ENCODE measurements at regions not wholly inside any gene's neighbourhood (a gene's known extent, or its start where the extent isn't known, plus 50 kb on each side); places are given as distances from the start of the nearest gene placed in this dataset.

GRCh38 chr2:128420131-128420530, 101.5 kb upstream of the HS6ST1 start:
- no peak overlapping the region for H3K27ac ChIP-seq (ENCODE audit: poor library complexity, severe bottlenecking)
- H3K27me3 ChIP-seq (ENCODE audit: insufficient read depth, poor library complexity, severe bottlenecking) = no peaks in the 10 kb centered on the region
- H3K4me3 ChIP-seq (ENCODE audit: severe bottlenecking) = no peak overlapping the region
- DNase-seq (ENCODE audit: low spot score) (no peak), ATAC-seq (ENCODE audit: low read depth) (no peak)
- peaks cover 4% of the 10 kb centered on the region for H3K4me1 ChIP-seq (ENCODE audit: insufficient read depth, poor library complexity, severe bottlenecking)
- H3K36me3 ChIP-seq (ENCODE audit: low read depth) = no peaks in the 10 kb centered on the region
- no peaks in the 10 kb centered on the region for H3K9me3 ChIP-seq (ENCODE audit: severe bottlenecking)
- TF ChIP-seq CTCF (IDR thresholded peaks at IDR 0.05; ENCODE audit: poor library complexity, severe bottlenecking) = no peak

- Histone ChIP-seq H3K27ac (ENCODE audit: poor library complexity, severe bottlenecking) (no peak overlapping the region), H3K4me1 (ENCODE audit: insufficient read depth, poor library complexity, severe bottlenecking) (peaks cover 4% of the 10 kb centered on the region), H3K27me3 (ENCODE audit: insufficient read depth, poor library complexity, severe bottlenecking) (no peaks in the 10 kb centered on the region), H3K9me3 (ENCODE audit: severe bottlenecking) (no peaks in the 10 kb centered on the region), H3K36me3 (ENCODE audit: low read depth) (no peaks in the 10 kb centered on the region), H3K4me3 (ENCODE audit: severe bottlenecking) (no peak overlapping the region)
- no peak for TF ChIP-seq CTCF (IDR thresholded peaks at IDR 0.05; ENCODE audit: poor library complexity, severe bottlenecking)
- DNase-seq (ENCODE audit: low spot score) (no peak), ATAC-seq (ENCODE audit: low read depth) (no peak)
These were observed 102.1 kb upstream of the HS6ST1 start for GRCh38 chr2:128420776-128421175.

GRCh38 chr2:128421286-128421685, 102.6 kb upstream of the HS6ST1 start:
- Histone ChIP-seq H3K4me1 (ENCODE audit: insufficient read depth, poor library complexity, severe bottlenecking) (peaks cover 4% of the 10 kb centered on the region), H3K27me3 (ENCODE audit: insufficient read depth, poor library complexity, severe bottlenecking) (no peaks in the 10 kb centered on the region), H3K4me3 (ENCODE audit: severe bottlenecking) (no peak overlapping the region), H3K36me3 (ENCODE audit: low read depth) (no peaks in the 10 kb centered on the region), H3K9me3 (ENCODE audit: severe bottlenecking) (no peaks in the 10 kb centered on the region), H3K27ac (ENCODE audit: poor library complexity, severe bottlenecking) (no peak overlapping the region)
- ATAC-seq (ENCODE audit: low read depth) (no peak), DNase-seq (ENCODE audit: low spot score) (peak; percentile 17)
- no peak for TF ChIP-seq CTCF (IDR thresholded peaks at IDR 0.05; ENCODE audit: poor library complexity, severe bottlenecking)

- no peaks in the 10 kb centered on the region for H3K36me3 ChIP-seq (ENCODE audit: low read depth)
- no peak overlapping the region for H3K4me3 ChIP-seq (ENCODE audit: severe bottlenecking)
- no peaks in the 10 kb centered on the region for H3K27me3 ChIP-seq (ENCODE audit: insufficient read depth, poor library complexity, severe bottlenecking)
- TF ChIP-seq CTCF (IDR thresholded peaks at IDR 0.05; ENCODE audit: poor library complexity, severe bottlenecking) = no peak
- H3K27ac ChIP-seq (ENCODE audit: poor library complexity, severe bottlenecking) = peak overlapping the region; percentile 25
- ATAC-seq (ENCODE audit: low read depth) = no peak
- DNase-seq (ENCODE audit: low spot score) = peak; percentile 51
- H3K9me3 ChIP-seq (ENCODE audit: severe bottlenecking) = no peaks in the 10 kb centered on the region
- H3K4me1 ChIP-seq (ENCODE audit: insufficient read depth, poor library complexity, severe bottlenecking) = peaks cover 4% of the 10 kb centered on the region
These were observed 103.2 kb upstream of the HS6ST1 start for GRCh38 chr2:128421861-128422311.

- H3K4me1 ChIP-seq (ENCODE audit: insufficient read depth, poor library complexity, severe bottlenecking) = peaks cover 4% of the 10 kb centered on the region
- no peaks in the 10 kb centered on the region for H3K27me3 ChIP-seq (ENCODE audit: insufficient read depth, poor library complexity, severe bottlenecking)
- no peaks in the 10 kb centered on the region for H3K9me3 ChIP-seq (ENCODE audit: severe bottlenecking)
- no peak for TF ChIP-seq CTCF (IDR thresholded peaks at IDR 0.05; ENCODE audit: poor library complexity, severe bottlenecking)
- H3K36me3 ChIP-seq (ENCODE audit: low read depth) = no peaks in the 10 kb centered on the region
- peak overlapping the region; percentile 25 for H3K27ac ChIP-seq (ENCODE audit: poor library complexity, severe bottlenecking)
- DNase-seq (ENCODE audit: low spot score) (peak; percentile 29), ATAC-seq (ENCODE audit: low read depth) (peak; percentile 82)
- H3K4me3 ChIP-seq (ENCODE audit: severe bottlenecking) = no peak overlapping the region
These were observed 103.9 kb upstream of the HS6ST1 start for GRCh38 chr2:128422571-128422970.
